Aorta (tissue), 5 donors: ENCODE measurements at regions not wholly inside any gene's neighbourhood (a gene's known extent, or its start where the extent isn't known, plus 50 kb on each side); places are given as distances from the start of the nearest gene placed in this dataset.

Experiments used
- ATAC-seq: fragments of 200-7000 bp; cut with Tn5 transposase; one replicate; pipeline ENCODE4 v1.9.1; 2022; ENCODE audit warnings: moderate library complexity; ENCODE audit not compliant: low FRiP score
- DNase-seq, 2 donors: peaks; one replicate each; pipeline ENCODE4 v3.0.0-alpha.2; 2020
- H3K27ac ChIP-seq, 2 donors: one replicate each; pipeline ENCODE4 v1.5.1; 2013; ENCODE audit warnings: low read length in 2 of 2, mild to moderate bottlenecking in 2 of 2, moderate library complexity in 2 of 2, control low read depth in 1 of 2, inconsistent platforms in 1 of 2, low read depth in 1 of 2
- H3K27me3 ChIP-seq, 2 donors: one replicate each; pipeline ENCODE4 v1.6.1; 2013; ENCODE audit warnings: control low read depth in 1 of 2, low read length in 1 of 2, mild to moderate bottlenecking in 1 of 2, moderate library complexity in 1 of 2; ENCODE audit not compliant: insufficient read depth in 2 of 2, control insufficient read depth in 1 of 2
- H3K36me3 ChIP-seq, 2 donors: one replicate each; pipeline ENCODE4 v1.6.1; 2013; ENCODE audit warnings: control low read depth in 1 of 2, low read length in 1 of 2, mild to moderate bottlenecking in 1 of 2; ENCODE audit not compliant: insufficient read depth in 2 of 2, control insufficient read depth in 1 of 2
- H3K4me1 ChIP-seq, 2 donors: one replicate each; pipeline ENCODE4 v1.6.1; 2013; ENCODE audit warnings: low read length in 2 of 2, control low read depth in 1 of 2, mild to moderate bottlenecking in 1 of 2, moderate library complexity in 1 of 2; ENCODE audit not compliant: insufficient read depth in 2 of 2, control insufficient read depth in 1 of 2
- H3K4me3 ChIP-seq, 2 donors: one replicate each; pipeline ENCODE4 v1.5.1; 2013; ENCODE audit warnings: low read length in 2 of 2, control low read depth in 1 of 2, mild to moderate bottlenecking in 1 of 2
- H3K9me3 ChIP-seq: one replicate; pipeline ENCODE4 v1.6.1; 2013; ENCODE audit warnings: mild to moderate bottlenecking, low read length; ENCODE audit not compliant: control insufficient read depth
- WGBS, 2 donors: extraction: QIAGEN DNeasy Blood & Tissue Kit; methylation state at CpG; one replicate each; pipeline ENCODE4 v1.1.7; 2013; 5-methylcytosine and 5-hydroxymethylcytosine counted together
- intact Hi-C, 2 donors: fragments of 100-400 bp; cut with DNase I; formaldehyde crosslinking; loops; one replicate each; pipeline versions ENCODE4 v1.14.2 to v1.15.0; 2022
- donor health status: healthy with polysubstance abuse.
- donor health status: Bipolar disorder and iron deficiency.
- donor health status: DM: no; HTN: no; CAD: no.
- donor health status: DM: no; HTN: no; CAD: no.
- donor health status: DM: yes; HTN: yes; CAD: no.

DNA sequence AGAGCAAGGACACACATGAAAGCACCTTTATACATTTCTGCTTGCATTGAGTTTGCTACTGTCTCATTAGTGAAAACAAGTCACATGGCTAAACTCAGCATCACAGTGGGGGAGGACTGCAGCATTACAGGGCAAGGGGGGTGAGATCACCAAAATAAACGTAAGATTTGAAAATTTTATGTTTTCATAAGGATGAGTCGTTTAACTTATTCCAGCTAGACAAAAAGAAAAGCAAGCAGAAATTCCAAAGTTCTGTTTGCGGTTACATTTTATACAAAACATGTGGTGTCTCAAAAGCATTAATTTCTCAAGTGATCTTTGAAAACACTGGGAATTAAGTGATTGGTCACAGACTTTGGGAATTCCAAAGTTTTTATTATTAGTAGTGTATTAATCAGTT, 261.4 kb upstream of the RXFP2 start:
- intact Hi-C loops: no loop called here
- Histone ChIP-seq H3K27ac (no peak overlapping the region), H3K36me3 (no peaks in the 10 kb centered on the region), H3K4me3 (no peak overlapping the region), H3K9me3 (no peaks in the 10 kb centered on the region), H3K4me1 (no peaks in the 10 kb centered on the region), H3K27me3 (no peaks in the 10 kb centered on the region)
- no peak for ATAC-seq
- DNase-seq: no peak
- 27 to 29% methylated on average over 3 of the region's 3 CpGs for WGBS, 2 donors

DNA sequence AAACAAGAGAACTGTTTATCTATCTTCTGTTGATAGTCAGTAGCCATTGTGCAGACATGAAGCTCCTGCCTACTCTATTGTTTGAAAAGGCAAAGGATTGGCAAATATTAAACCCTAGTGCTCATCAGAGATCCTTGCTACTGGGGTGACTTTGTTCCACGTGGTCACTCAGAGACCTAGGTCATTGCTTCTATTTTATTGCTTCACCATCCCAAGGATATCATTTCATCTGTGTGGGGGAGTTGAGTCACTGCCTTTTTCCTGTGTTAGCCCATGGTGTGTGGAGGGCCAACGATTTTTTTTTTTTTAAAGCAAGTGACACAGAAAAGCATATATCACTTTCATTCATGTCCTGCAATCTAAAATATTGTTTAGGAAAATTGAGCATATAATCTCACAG, 254.1 kb upstream of the RXFP2 start:
- Histone ChIP-seq H3K27me3 (no peaks in the 10 kb centered on the region), H3K27ac (no peak overlapping the region), H3K4me1 (no peaks in the 10 kb centered on the region), H3K36me3 (no peaks in the 10 kb centered on the region), H3K4me3 (no peak overlapping the region), H3K9me3 (no peaks in the 10 kb centered on the region)
- intact Hi-C loops: no loop called here
- ATAC-seq (no peak), DNase-seq (no peak)
- 47 to 49% methylated on average over 2 of the region's 2 CpGs for WGBS, 2 donors

DNA sequence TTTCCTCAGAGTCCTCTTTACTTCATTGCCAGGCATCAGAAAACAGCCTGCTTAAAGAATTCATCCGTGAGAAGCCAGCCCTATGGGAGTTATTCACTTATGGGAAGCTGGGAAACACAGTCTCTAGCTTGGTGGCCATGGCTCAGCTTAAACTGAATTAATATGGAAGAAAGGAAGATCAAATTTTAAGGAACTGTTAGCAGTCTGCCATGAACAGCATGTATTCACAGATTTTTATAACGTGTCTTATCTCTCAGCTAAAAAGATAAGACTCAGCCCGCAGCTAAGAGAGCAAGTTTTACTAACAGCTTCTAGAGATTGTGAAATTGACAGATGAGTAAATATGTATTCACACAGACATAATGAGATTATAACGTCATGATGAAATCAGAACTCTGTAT, 253.7 kb upstream of the RXFP2 start:
- no peak overlapping the region for H3K4me3 ChIP-seq
- H3K27ac ChIP-seq: no peak overlapping the region
- no peaks in the 10 kb centered on the region for H3K36me3 ChIP-seq
- WGBS, 2 donors: 9 to 10% methylated on average over 4 of the region's 4 CpGs
- ATAC-seq (no peak), DNase-seq (no peak)
- no peaks in the 10 kb centered on the region for H3K9me3 ChIP-seq
- no peaks in the 10 kb centered on the region for H3K4me1 ChIP-seq
- no peaks in the 10 kb centered on the region for H3K27me3 ChIP-seq
- intact Hi-C loops: no loop called here

DNA sequence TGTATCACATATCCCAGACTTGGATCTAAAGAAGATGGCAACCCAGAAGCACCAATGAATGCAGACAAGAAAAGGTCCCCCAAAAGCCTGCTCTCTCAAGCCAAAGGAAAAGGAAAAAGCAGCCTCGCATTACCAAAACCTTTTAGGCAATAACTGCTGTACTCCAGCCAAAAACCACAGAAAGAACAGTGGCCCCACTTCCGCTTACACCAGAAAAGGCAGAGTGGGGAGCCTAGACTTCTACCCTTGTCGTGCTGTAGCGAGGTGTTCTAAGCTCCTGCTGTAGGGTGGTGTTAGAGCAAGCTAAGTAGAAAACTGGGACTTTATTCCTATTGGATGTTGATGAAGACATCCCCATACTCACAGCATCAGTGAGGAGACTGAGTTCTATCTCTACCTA, 244.0 kb upstream of the RXFP2 start:
- no peak for DNase-seq
- H3K27ac ChIP-seq: no peak overlapping the region
- no peaks in the 10 kb centered on the region for H3K36me3 ChIP-seq
- no peaks in the 10 kb centered on the region for H3K4me1 ChIP-seq
- intact Hi-C loops: no loop called here
- WGBS, 2 donors: 80% methylated on average over 4 of the region's 4 CpGs
- H3K9me3 ChIP-seq: peaks cover 2% of the 10 kb centered on the region
- H3K4me3 ChIP-seq: no peak overlapping the region
- ATAC-seq: no peak
- no peaks in the 10 kb centered on the region for H3K27me3 ChIP-seq

DNA sequence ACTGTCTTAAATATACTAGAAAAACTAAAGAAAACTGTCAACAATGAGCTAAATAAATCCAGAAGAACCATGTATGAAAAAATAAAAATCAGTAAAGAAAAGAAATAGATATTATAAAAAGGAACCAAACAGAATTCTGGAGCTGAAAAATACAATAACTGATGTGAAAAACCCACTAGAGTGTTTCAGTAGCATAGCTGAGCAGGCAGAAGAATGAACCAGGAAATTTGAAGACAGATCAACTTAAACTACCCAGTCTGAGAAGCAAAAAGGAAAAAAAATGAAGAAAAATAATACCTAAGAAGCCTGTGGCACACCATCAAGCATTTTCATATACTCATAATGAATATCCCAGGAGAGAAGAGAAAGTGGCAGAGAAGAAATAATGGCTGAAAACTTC, 240.1 kb upstream of the RXFP2 start:
- Histone ChIP-seq H3K36me3 (no peaks in the 10 kb centered on the region), H3K4me1 (no peaks in the 10 kb centered on the region), H3K27me3 (no peaks in the 10 kb centered on the region), H3K4me3 (no peak overlapping the region), H3K27ac (no peak overlapping the region), H3K9me3 (peaks cover 2% of the 10 kb centered on the region)
- ATAC-seq (no peak), DNase-seq (no peak)
- intact Hi-C loops: no loop called here

DNA sequence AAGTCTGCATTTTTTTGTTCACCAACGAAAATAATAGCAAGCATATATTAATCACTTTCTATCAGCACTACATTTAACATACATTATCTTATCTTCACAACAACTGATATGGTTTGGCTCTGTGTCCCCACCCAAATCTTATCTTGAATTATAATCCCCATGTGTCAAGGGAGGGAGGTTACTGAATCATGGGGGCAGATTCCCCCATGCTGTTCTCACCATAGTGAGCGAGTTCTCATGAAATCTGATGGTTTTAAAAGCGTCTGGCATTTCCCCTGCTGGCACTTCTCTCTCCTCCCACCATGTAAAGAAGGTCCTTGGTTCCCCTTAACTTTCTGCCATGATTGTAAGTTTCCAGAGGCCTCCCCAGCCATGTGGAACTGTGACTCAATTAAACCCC, 235.7 kb upstream of the RXFP2 start:
- Histone ChIP-seq H3K4me3 (no peak overlapping the region), H3K36me3 (no peaks in the 10 kb centered on the region), H3K9me3 (no peaks in the 10 kb centered on the region), H3K4me1 (no peaks in the 10 kb centered on the region), H3K27me3 (no peaks in the 10 kb centered on the region), H3K27ac (no peak overlapping the region)
- intact Hi-C loops: no loop called here
- ATAC-seq (no peak), DNase-seq (no peak)
- 5 to 18% methylated on average over 3 of the region's 3 CpGs for WGBS, 2 donors

DNA sequence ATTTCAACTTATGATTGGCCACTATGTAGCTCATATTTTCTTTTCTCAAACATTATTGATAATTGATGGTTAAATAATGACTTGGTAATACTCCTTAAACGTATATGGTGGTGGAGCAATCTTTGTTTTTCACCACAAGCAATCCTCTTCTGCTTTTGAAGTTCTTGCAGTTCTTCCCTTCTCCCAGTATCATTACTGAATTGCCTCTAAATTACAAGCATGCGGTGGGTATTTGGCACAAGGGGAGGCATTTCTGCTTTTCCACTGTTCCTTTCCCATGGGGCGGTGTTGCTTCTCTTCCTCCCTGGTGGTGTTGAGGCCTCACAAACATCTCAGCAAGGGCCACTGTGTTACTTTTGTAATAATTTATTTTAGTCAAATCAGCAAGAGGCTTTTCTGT, 234.4 kb upstream of the RXFP2 start:
- 72 to 83% methylated on average over 3 of the region's 3 CpGs for WGBS, 2 donors
- ATAC-seq (no peak), DNase-seq (no peak)
- Histone ChIP-seq H3K9me3 (no peaks in the 10 kb centered on the region), H3K4me1 (no peaks in the 10 kb centered on the region), H3K4me3 (no peak overlapping the region), H3K27ac (no peak overlapping the region), H3K36me3 (no peaks in the 10 kb centered on the region), H3K27me3 (no peaks in the 10 kb centered on the region)
- intact Hi-C loops: no loop called here

DNA sequence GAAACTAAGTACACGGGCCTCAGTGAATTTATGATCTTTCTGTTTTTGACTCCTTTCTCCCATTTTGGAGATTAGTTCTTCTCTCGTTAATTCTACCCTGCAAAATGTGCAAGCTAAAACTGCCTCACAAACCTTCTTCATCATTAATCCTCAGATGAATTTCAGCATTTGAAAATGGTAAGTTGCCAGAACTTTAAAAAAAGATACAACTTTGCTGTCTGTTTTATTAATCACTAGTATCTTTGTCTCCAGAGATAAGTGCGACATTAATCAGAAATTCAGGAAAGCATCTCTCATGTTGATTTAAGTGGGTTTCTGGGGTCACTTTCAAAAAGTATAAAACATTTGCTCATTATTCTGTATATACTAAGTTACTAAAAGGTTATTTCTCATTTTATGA, 227.0 kb upstream of the RXFP2 start:
- Histone ChIP-seq H3K9me3 (no peaks in the 10 kb centered on the region), H3K27ac (no peak overlapping the region), H3K4me1 (no peaks in the 10 kb centered on the region), H3K4me3 (no peak overlapping the region), H3K36me3 (no peaks in the 10 kb centered on the region), H3K27me3 (no peaks in the 10 kb centered on the region)
- WGBS, 2 donors: 26 to 38% methylated on average over 3 of the region's 3 CpGs
- ATAC-seq (no peak), DNase-seq (no peak)
- intact Hi-C loops: no loop called here

DNA sequence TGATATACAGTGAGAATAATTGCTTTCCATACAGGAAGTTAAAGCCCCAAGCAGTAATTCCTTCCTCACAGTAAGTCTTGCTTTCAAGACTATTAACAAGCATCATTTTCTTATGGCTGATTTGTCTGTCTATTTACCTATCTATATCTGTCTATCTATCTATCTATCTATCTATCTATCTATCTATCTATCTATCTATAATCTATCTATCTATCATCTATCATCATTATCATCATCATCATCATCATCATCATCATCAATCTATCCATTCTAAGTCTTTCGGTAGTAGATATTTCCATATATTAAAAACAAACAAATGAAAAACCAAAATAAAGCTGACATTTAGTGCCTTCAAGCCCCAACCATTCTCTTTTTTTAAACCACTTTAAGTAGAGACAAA, 224.4 kb upstream of the RXFP2 start:
- H3K27ac ChIP-seq: no peak overlapping the region
- H3K4me3 ChIP-seq: no peak overlapping the region
- H3K9me3 ChIP-seq: no peaks in the 10 kb centered on the region
- no peaks in the 10 kb centered on the region for H3K36me3 ChIP-seq
- ATAC-seq: no peak
- no peaks in the 10 kb centered on the region for H3K27me3 ChIP-seq
- 58 to 77% methylated on average over 1 of the region's 1 CpG for WGBS, 2 donors
- intact Hi-C loops: no loop called here
- H3K4me1 ChIP-seq: no peaks in the 10 kb centered on the region
- DNase-seq: no peak

DNA sequence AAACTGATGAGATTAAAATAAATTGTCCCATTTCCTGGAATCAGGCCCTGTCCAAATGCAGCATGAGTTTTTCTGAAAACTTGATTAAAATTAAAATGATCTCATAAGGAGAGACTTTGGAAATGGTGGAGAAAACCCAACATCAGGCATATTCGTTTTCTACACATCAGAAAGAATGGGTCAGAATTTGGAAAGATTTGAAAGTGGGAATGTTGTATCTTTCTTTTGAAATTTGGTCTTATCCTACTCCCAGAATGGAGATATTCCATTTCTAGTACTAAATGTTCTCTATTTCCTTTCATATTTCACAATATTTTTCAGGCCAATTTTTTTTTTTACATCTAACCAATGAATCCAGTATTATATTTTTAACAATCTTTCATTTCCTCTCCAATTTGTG, 223.9 kb upstream of the RXFP2 start:
- no peak for DNase-seq
- ATAC-seq: peak; percentile 70
- no peak overlapping the region for H3K4me3 ChIP-seq
- 49 to 51% methylated on average over 1 of the region's 1 CpG for WGBS, 2 donors
- H3K4me1 ChIP-seq: no peaks in the 10 kb centered on the region
- no peaks in the 10 kb centered on the region for H3K27me3 ChIP-seq
- no peaks in the 10 kb centered on the region for H3K9me3 ChIP-seq
- intact Hi-C loops: no loop called here
- no peaks in the 10 kb centered on the region for H3K36me3 ChIP-seq
- no peak overlapping the region for H3K27ac ChIP-seq
